Stimulated activated CD8-positive, alpha-beta memory T cell treated with anti-CD3 and anti-CD28 coated beads, Interleukin-15, amount 100 ng/mL, for 24 hours (primary cell): ENCODE measurements at regions not wholly inside any gene's neighbourhood (a gene's known extent, or its start where the extent isn't known, plus 50 kb on each side); places are given as distances from the start of the nearest gene placed in this dataset.

Experiments used
- DNase-seq: peaks from one replicate; pipeline ENCODE4 v3.0.0-alpha.2; 2020; ENCODE audit warnings: low read depth

- DNase-seq = no peak
Observed at GRCh38 chr2:129894616-129895015, 84.8 kb upstream of the RAB6C start.

- no peak for DNase-seq
Observed at GRCh38 chr2:129895061-129895460, 84.4 kb upstream of the RAB6C start.

- no peak for DNase-seq
Observed at GRCh38 chr2:129895526-129896082, 83.9 kb upstream of the RAB6C start.

- no peak for DNase-seq
Observed at GRCh38 chr2:129896226-129897100, 83.0 kb upstream of the RAB6C start.

- DNase-seq = no peak
Observed at GRCh38 chr2:129901754-129902415, 77.6 kb upstream of the RAB6C start.

- no peak for DNase-seq
Observed at GRCh38 chr2:129902731-129903585, 76.5 kb upstream of the RAB6C start.

GRCh38 chr2:129903586-129904425 is 75.7 kb upstream of the RAB6C start:
- no peak for DNase-seq

- DNase-seq = no peak
Observed at GRCh38 chr2:129904532-129905446, 74.7 kb upstream of the RAB6C start.

GRCh38 chr2:129905664-129906081 is 73.8 kb upstream of the RAB6C start:
- DNase-seq = no peak

- DNase-seq = no peak
Observed at GRCh38 chr2:129906139-129906860, 73.2 kb upstream of the RAB6C start.

- DNase-seq = no peak
Observed at GRCh38 chr2:129906861-129907235, 72.6 kb upstream of the RAB6C start.

- DNase-seq = no peak
Observed at GRCh38 chr2:129907256-129907998, 72.0 kb upstream of the RAB6C start.

GRCh38 chr2:129908721-129909373 is 70.6 kb upstream of the RAB6C start:
- DNase-seq = no peak

- no peak for DNase-seq
Observed at GRCh38 chr2:129909651-129910418, 69.6 kb upstream of the RAB6C start.

GRCh38 chr2:129910446-129911362 is 68.8 kb upstream of the RAB6C start:
- DNase-seq = no peak

- DNase-seq = no peak
Observed at GRCh38 chr2:129911363-129912065, 68.0 kb upstream of the RAB6C start.
